ENCODE measurements at regions not wholly inside any gene's neighbourhood (a gene's known extent, or its start where the extent isn't known, plus 50 kb on each side); places are given as distances from the start of the nearest gene placed in this dataset.

DNA sequence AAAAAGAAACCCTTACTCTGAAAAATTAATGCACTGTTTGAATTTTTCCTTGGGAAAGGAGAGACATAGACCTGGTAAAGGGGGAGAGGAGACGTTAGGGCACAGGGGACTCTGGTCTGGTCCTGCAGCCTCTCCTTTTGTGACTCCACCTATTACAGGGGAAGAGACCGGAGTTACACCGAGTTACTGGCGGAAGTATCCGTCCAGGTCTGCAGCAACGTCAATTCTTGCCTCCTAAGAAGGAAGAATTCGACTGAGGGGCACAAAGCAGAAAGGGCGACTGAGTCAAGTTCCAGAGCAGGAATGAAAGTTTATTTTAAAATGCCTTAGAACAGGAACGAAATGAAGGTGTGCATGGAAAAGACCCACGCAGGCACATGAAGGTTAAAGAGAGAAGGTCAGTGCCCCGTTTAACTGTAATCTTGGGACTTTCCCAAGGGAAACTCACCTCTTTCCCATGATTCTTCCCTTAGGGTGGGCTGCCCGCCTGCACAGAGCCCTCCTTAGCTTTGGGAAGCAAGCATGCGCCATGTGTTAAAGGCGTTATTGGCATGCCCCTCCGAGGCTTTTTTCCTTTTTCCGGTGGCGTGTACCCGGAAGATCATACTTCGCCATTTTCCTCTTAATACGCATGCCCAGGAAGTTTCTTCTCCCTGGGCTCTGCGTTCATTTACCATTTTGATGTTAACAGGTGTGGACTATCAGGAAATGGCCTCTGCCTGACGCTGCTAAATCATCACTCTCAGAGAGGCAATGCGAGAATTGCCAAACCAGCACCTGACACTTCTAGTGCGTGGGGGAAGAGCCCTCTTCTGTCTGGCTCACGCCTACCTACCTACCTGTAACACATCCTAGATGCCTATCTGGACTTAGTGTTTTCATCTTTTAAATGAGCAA, 409.6 kb upstream of the PAPPA start:
- no peaks in the 10 kb centered on the region for H3K79me2 ChIP-seq (ENCODE audit: control insufficient read depth, insufficient read depth, low read length, unreplicated experiment)
- H2AFZ ChIP-seq (ENCODE audit: low read length, unreplicated experiment) = no peak overlapping the region
- no peak overlapping the region for H3K27ac ChIP-seq (ENCODE audit: low read depth, low read length)
- H3K36me3 ChIP-seq (ENCODE audit: insufficient read depth, low read length) = no peaks in the 10 kb centered on the region
- no peaks in the 10 kb centered on the region for H3K27me3 ChIP-seq (ENCODE audit: insufficient read depth, low read length)
- no peak overlapping the region for H3K4me3 ChIP-seq (ENCODE audit: low read depth, low read length)
- peaks cover 5% of the 10 kb centered on the region for H3K4me1 ChIP-seq (ENCODE audit: control insufficient read depth, insufficient read depth, low read length, unreplicated experiment)

GRCh38 chr9:115746496-115746895, 407.1 kb upstream of the PAPPA start:
- H3K4me1 ChIP-seq (ENCODE audit: control insufficient read depth, insufficient read depth, low read length, unreplicated experiment) = no peaks in the 10 kb centered on the region
- H3K79me2 ChIP-seq (ENCODE audit: control insufficient read depth, insufficient read depth, low read length, unreplicated experiment) = no peaks in the 10 kb centered on the region
- H3K4me3 ChIP-seq (ENCODE audit: low read depth, low read length) = no peak overlapping the region

DNA sequence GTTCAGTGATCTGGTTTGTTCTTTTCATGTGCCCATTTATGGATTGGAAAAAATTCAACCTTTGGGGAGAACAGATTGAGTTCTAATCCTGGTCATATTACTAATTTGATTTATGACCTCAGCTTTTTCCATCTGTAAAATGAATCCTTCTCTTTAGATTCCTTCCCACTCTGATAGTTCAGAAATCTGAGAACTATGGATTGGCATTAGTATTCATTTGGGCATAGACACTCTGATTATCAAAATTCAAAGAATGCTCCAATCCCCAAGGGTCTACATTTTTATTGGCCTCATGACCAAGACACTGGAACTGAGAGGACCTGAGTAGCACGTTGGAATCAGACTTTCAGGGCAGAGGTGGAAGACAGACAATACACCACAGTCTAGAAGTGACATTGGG, 405.9 kb upstream of the PAPPA start:
- H3K79me2 ChIP-seq (ENCODE audit: control insufficient read depth, insufficient read depth, low read length, unreplicated experiment) = no peaks in the 10 kb centered on the region
- H3K36me3 ChIP-seq (ENCODE audit: insufficient read depth, low read length) = no peaks in the 10 kb centered on the region
- no peaks in the 10 kb centered on the region for H3K27me3 ChIP-seq (ENCODE audit: insufficient read depth, low read length)
- no peak overlapping the region for H3K27ac ChIP-seq (ENCODE audit: low read depth, low read length)
- no peaks in the 10 kb centered on the region for H3K4me1 ChIP-seq (ENCODE audit: control insufficient read depth, insufficient read depth, low read length, unreplicated experiment)
- H2AFZ ChIP-seq (ENCODE audit: low read length, unreplicated experiment) = no peak overlapping the region
- H3K4me3 ChIP-seq (ENCODE audit: low read depth, low read length) = no peak overlapping the region

More at GRCh38 chr9:115746496-115746895, 407.1 kb upstream of the PAPPA start:
- no peaks in the 10 kb centered on the region for H3K27me3 ChIP-seq (ENCODE audit: insufficient read depth, low read length)
- no peak overlapping the region for H2AFZ ChIP-seq (ENCODE audit: low read length, unreplicated experiment)
- H3K36me3 ChIP-seq (ENCODE audit: insufficient read depth, low read length) = no peaks in the 10 kb centered on the region
- no peak overlapping the region for H3K27ac ChIP-seq (ENCODE audit: low read depth, low read length)

- Histone ChIP-seq H3K36me3 (ENCODE audit: insufficient read depth, low read length) (no peaks in the 10 kb centered on the region), H3K79me2 (ENCODE audit: control insufficient read depth, insufficient read depth, low read length, unreplicated experiment) (no peaks in the 10 kb centered on the region), H2AFZ (ENCODE audit: low read length, unreplicated experiment) (no peak overlapping the region), H3K27ac (ENCODE audit: low read depth, low read length) (no peak overlapping the region), H3K4me3 (ENCODE audit: low read depth, low read length) (no peak overlapping the region), H3K27me3 (ENCODE audit: insufficient read depth, low read length) (no peaks in the 10 kb centered on the region), H3K4me1 (ENCODE audit: control insufficient read depth, insufficient read depth, low read length, unreplicated experiment) (peaks cover 14% of the 10 kb centered on the region)
These were observed 396.9 kb upstream of the PAPPA start for GRCh38 chr9:115756736-115757135.

DNA sequence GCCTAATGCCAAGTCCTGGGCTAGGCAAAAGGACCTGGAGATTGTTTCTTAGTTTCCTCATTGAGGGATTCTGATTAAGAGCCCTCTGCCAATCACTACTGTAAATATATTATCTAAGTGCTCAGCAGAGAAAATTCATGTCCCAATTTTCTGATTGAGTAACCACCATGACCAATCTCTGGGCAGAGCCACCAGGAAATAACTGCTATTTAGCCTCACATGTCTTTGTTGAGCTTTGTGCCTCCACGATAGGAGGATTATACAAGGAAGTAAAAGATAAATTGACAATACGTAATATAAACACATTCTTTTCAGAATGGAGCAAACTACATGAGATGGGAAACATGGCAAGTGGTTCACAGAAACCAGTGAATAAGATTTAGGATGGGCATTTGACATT, 396.1 kb upstream of the PAPPA start:
- H3K27ac ChIP-seq (ENCODE audit: low read depth, low read length) = no peak overlapping the region
- peak overlapping the region; percentile 34 for H2AFZ ChIP-seq (ENCODE audit: low read length, unreplicated experiment)
- no peaks in the 10 kb centered on the region for H3K27me3 ChIP-seq (ENCODE audit: insufficient read depth, low read length)
- peaks cover 14% of the 10 kb centered on the region for H3K4me1 ChIP-seq (ENCODE audit: control insufficient read depth, insufficient read depth, low read length, unreplicated experiment)
- H3K4me3 ChIP-seq (ENCODE audit: low read depth, low read length) = no peak overlapping the region
- no peaks in the 10 kb centered on the region for H3K36me3 ChIP-seq (ENCODE audit: insufficient read depth, low read length)
- no peaks in the 10 kb centered on the region for H3K79me2 ChIP-seq (ENCODE audit: control insufficient read depth, insufficient read depth, low read length, unreplicated experiment)

DNA sequence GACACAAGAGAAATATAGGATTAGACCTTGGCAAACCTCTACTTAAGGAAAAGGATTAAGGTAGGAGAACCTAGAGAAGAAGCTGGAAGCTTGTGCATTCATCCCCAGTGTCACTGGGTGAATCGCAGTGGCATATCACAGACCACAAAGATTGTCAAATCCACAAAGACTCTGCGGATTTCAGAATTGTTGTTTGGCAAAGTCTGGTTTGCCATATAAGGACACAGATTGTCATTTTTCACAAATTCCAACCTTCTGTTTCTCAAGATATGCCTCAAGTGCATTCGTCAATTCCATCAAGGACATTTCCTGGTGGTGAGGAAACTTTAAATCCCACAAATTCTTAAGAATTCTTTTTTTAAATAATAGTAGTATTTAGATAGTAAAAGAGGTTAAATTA, 395.1 kb upstream of the PAPPA start:
- H3K27me3 ChIP-seq (ENCODE audit: insufficient read depth, low read length) = no peaks in the 10 kb centered on the region
- H2AFZ ChIP-seq (ENCODE audit: low read length, unreplicated experiment) = no peak overlapping the region
- H3K36me3 ChIP-seq (ENCODE audit: insufficient read depth, low read length) = no peaks in the 10 kb centered on the region
- no peaks in the 10 kb centered on the region for H3K79me2 ChIP-seq (ENCODE audit: control insufficient read depth, insufficient read depth, low read length, unreplicated experiment)
- H3K4me1 ChIP-seq (ENCODE audit: control insufficient read depth, insufficient read depth, low read length, unreplicated experiment) = peaks cover 11% of the 10 kb centered on the region
- no peak overlapping the region for H3K4me3 ChIP-seq (ENCODE audit: low read depth, low read length)
- no peak overlapping the region for H3K27ac ChIP-seq (ENCODE audit: low read depth, low read length)

DNA sequence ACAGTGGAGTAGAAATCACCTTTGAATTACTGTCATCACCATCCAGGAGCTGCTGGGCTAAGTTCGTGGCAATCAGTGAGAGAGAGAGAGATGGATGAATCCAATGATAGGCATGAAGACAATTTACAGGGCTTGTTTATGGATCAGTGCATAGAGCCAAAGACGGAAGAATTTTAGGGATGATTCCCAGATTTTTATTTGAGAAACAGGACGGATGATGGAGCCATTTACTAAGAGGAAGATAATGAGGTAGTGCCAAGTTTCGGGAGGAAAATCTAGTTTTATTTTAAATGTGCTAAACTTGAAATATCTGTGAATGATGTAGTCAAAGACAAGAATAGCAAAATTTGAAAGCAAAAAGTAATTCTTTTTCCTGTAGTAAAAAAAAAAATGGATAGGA, 394.2 kb upstream of the PAPPA start:
- Histone ChIP-seq H3K36me3 (ENCODE audit: insufficient read depth, low read length) (no peaks in the 10 kb centered on the region), H3K4me1 (ENCODE audit: control insufficient read depth, insufficient read depth, low read length, unreplicated experiment) (peaks cover 8% of the 10 kb centered on the region), H3K27me3 (ENCODE audit: insufficient read depth, low read length) (no peaks in the 10 kb centered on the region), H3K27ac (ENCODE audit: low read depth, low read length) (no peak overlapping the region), H3K79me2 (ENCODE audit: control insufficient read depth, insufficient read depth, low read length, unreplicated experiment) (no peaks in the 10 kb centered on the region), H3K4me3 (ENCODE audit: low read depth, low read length) (no peak overlapping the region), H2AFZ (ENCODE audit: low read length, unreplicated experiment) (no peak overlapping the region)

DNA sequence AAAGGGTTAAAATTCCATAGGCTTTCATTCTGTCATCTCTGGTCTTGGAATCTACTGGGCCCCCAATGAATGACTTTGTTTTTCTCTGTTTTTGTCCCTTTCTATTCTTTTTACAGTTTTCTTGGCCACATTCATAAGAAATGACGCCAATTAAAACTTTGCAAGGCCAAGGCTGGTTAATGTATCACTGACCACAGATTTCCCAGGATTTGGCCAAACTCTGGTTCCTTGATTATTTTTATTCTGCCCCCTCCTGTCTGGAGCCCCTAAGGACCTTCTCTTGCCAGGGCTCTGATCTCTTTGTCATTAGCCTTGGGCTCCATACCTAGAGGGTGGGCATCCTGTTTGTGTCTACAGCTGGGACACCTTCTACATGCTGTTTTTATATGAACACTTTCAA, 388.9 kb upstream of the PAPPA start:
- H3K79me2 ChIP-seq (ENCODE audit: control insufficient read depth, insufficient read depth, low read length, unreplicated experiment) = no peaks in the 10 kb centered on the region
- H3K27ac ChIP-seq (ENCODE audit: low read depth, low read length) = no peak overlapping the region
- H3K4me1 ChIP-seq (ENCODE audit: control insufficient read depth, insufficient read depth, low read length, unreplicated experiment) = no peaks in the 10 kb centered on the region
- H3K4me3 ChIP-seq (ENCODE audit: low read depth, low read length) = no peak overlapping the region
- H2AFZ ChIP-seq (ENCODE audit: low read length, unreplicated experiment) = no peak overlapping the region
- H3K36me3 ChIP-seq (ENCODE audit: insufficient read depth, low read length) = no peaks in the 10 kb centered on the region
- H3K27me3 ChIP-seq (ENCODE audit: insufficient read depth, low read length) = no peaks in the 10 kb centered on the region

DNA sequence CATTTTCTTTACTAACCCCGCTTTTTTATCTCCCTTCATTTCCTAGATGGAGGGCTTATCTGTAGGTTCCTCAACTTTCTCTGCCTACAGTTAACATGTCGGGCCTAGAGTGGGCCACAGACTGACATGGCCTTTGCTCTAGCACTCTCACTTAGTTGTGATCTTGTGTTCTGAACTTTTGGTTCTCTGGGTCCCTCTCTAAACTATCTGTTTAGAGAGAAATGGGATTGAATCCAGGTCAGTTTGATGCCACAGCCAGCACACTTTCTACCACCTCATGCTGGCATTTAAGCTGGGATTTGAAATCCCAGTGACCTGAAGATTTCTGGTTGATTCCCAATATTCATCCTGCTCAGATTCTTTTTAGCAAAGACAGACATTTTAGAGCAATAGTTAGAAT, 388.5 kb upstream of the PAPPA start:
- H3K4me3 ChIP-seq (ENCODE audit: low read depth, low read length) = no peak overlapping the region
- H3K4me1 ChIP-seq (ENCODE audit: control insufficient read depth, insufficient read depth, low read length, unreplicated experiment) = no peaks in the 10 kb centered on the region
- H3K36me3 ChIP-seq (ENCODE audit: insufficient read depth, low read length) = no peaks in the 10 kb centered on the region
- H3K27ac ChIP-seq (ENCODE audit: low read depth, low read length) = no peak overlapping the region
- H3K79me2 ChIP-seq (ENCODE audit: control insufficient read depth, insufficient read depth, low read length, unreplicated experiment) = no peaks in the 10 kb centered on the region
- no peak overlapping the region for H2AFZ ChIP-seq (ENCODE audit: low read length, unreplicated experiment)
- no peaks in the 10 kb centered on the region for H3K27me3 ChIP-seq (ENCODE audit: insufficient read depth, low read length)

DNA sequence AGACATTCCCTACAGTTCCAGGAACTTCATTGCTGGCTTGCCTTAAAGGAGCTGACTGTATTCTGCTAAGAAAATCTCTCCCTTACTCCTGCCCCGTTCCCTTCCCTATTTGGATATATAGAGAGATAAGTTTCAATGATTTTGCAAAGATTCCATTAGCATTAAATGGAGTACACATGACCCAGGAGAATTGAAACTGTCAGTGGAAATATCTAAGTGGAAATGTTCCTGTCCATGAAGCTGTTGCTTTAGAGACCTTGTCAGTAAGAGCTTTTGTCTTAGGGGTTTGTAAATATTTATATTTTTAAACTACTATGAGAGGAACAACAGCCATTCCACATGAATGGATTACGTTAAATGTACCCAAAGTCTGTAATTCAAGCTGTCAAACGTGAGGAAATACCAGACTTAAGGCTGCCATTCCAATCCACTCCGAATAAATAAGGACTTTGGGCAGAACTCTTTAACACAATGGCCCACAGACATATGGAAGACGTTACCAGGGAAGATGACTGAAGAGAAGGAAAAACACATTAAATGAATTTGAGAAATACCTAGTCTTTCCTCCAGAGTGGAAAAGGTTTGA, 387.1 kb upstream of the PAPPA start:
- H3K79me2 ChIP-seq (ENCODE audit: control insufficient read depth, insufficient read depth, low read length, unreplicated experiment) = no peaks in the 10 kb centered on the region
- no peak overlapping the region for H3K4me3 ChIP-seq (ENCODE audit: low read depth, low read length)
- H3K4me1 ChIP-seq (ENCODE audit: control insufficient read depth, insufficient read depth, low read length, unreplicated experiment) = no peaks in the 10 kb centered on the region
- H3K36me3 ChIP-seq (ENCODE audit: insufficient read depth, low read length) = no peaks in the 10 kb centered on the region
- H2AFZ ChIP-seq (ENCODE audit: low read length, unreplicated experiment) = no peak overlapping the region
- H3K27ac ChIP-seq (ENCODE audit: low read depth, low read length) = no peak overlapping the region
- no peaks in the 10 kb centered on the region for H3K27me3 ChIP-seq (ENCODE audit: insufficient read depth, low read length)

GRCh38 chr9:115770521-115770920, 383.1 kb upstream of the PAPPA start:
- no peaks in the 10 kb centered on the region for H3K27me3 ChIP-seq (ENCODE audit: insufficient read depth, low read length)
- H3K36me3 ChIP-seq (ENCODE audit: insufficient read depth, low read length) = no peaks in the 10 kb centered on the region
- H2AFZ ChIP-seq (ENCODE audit: low read length, unreplicated experiment) = no peak overlapping the region
- no peaks in the 10 kb centered on the region for H3K79me2 ChIP-seq (ENCODE audit: control insufficient read depth, insufficient read depth, low read length, unreplicated experiment)
- peaks cover 3% of the 10 kb centered on the region for H3K4me1 ChIP-seq (ENCODE audit: control insufficient read depth, insufficient read depth, low read length, unreplicated experiment)
- H3K27ac ChIP-seq (ENCODE audit: low read depth, low read length) = no peak overlapping the region
- H3K4me3 ChIP-seq (ENCODE audit: low read depth, low read length) = no peak overlapping the region
